Anterior cingulate cortex (tissue), 58 donors: ENCODE measurements at regions not wholly inside any gene's neighbourhood (a gene's known extent, or its start where the extent isn't known, plus 50 kb on each side); places are given as distances from the start of the nearest gene placed in this dataset.

ENCODE experiments used
- DNase-seq, 58 donors: peaks; one replicate each; lab custom pipeline; 2025; lab: John Stamatoyannopoulos, UW

GRCh38 chr4:182145334-182145905 lies 97.8 kb upstream of the TENM3 start:
- DNase-seq = no peak

- no peak for DNase-seq
Observed at GRCh38 chr4:182147391-182147790, 95.8 kb upstream of the TENM3 start.

- no peak for DNase-seq
Observed at GRCh38 chr4:182150645-182151044, 92.6 kb upstream of the TENM3 start.

GRCh38 chr4:182155806-182156205 lies 87.4 kb upstream of the TENM3 start:
- no peak for DNase-seq

- no peak for DNase-seq
Observed at GRCh38 chr4:182163180-182163579, 80.0 kb upstream of the TENM3 start.

GRCh38 chr4:182169572-182169971 lies 73.6 kb upstream of the TENM3 start:
- no peak for DNase-seq

- no peak for DNase-seq
Observed at GRCh38 chr4:182169987-182170386, 73.2 kb upstream of the TENM3 start.

- DNase-seq = no peak
Observed at GRCh38 chr4:182170417-182170935, 72.7 kb upstream of the TENM3 start.

- no peak for DNase-seq
Observed at GRCh38 chr4:182174979-182175378, 68.2 kb upstream of the TENM3 start.

GRCh38 chr4:182175788-182176519 lies 67.2 kb upstream of the TENM3 start:
- no peak for DNase-seq

- no peak for DNase-seq
Observed at GRCh38 chr4:182177166-182177565, 66.0 kb upstream of the TENM3 start.

GRCh38 chr4:182179105-182179504 lies 64.1 kb upstream of the TENM3 start:
- no peak for DNase-seq

- no peak for DNase-seq
Observed at GRCh38 chr4:182179751-182180150, 63.5 kb upstream of the TENM3 start.

GRCh38 chr4:182185491-182185890 lies 57.7 kb upstream of the TENM3 start:
- no peak for DNase-seq

GRCh38 chr4:182187674-182188073 lies 55.5 kb upstream of the TENM3 start:
- no peak for DNase-seq

GRCh38 chr4:182188622-182189021 lies 54.6 kb upstream of the TENM3 start:
- DNase-seq = no peak

GRCh38 chr4:182189103-182189878 lies 53.9 kb upstream of the TENM3 start:
- DNase-seq = no peak

- DNase-seq = no peak
Observed at GRCh38 chr4:182190306-182190705, 52.9 kb upstream of the TENM3 start.

GRCh38 chr4:182192511-182193181 lies 50.6 kb upstream of the TENM3 start:
- DNase-seq = no peak

GRCh38 chr4:182193311-182193710 lies 49.9 kb upstream of the TENM3 start:
- no peak for DNase-seq
